ENCODE measurements at regions not wholly inside any gene's neighbourhood (a gene's known extent, or its start where the extent isn't known, plus 50 kb on each side); places are given as distances from the start of the nearest gene placed in this dataset.

GRCh38 chr7:119561751-119562150 is 711.2 kb upstream of the KCND2 start:
- BruUV-seq (replicated peaks), result no TSS peak
- no peak for ATAC-seq
- ChIA-PET RAD21 (ENCODE audit: unreplicated experiment) (no interaction called here), CTCF (no interaction called here), POLR2A (no interaction called here), SMC1A (ENCODE audit: uncharacterized antibody, unreplicated experiment) (no interaction called here)
- in situ Hi-C loops (cut with MboI), result no loop called here
- TF ChIP-seq POLR2A (IDR thresholded peaks at IDR 0.05; ENCODE audit: low read depth, low read length), result no peak
- no peak for TF ChIP-seq SIX5 (IDR thresholded peaks at IDR 0.05; ENCODE audit: low read depth, low read length, severe bottlenecking)
- TF ChIP-seq RFX5 (IDR thresholded peaks at IDR 0.05; ENCODE audit: low read depth, low read length), result no peak
- TF ChIP-seq PBX3 (IDR thresholded peaks at IDR 0.05; ENCODE audit: insufficient replicate concordance, low read depth, low read length), result no peak
- TF ChIP-seq ZNF217 (IDR thresholded peaks at IDR 0.05), result no peak
- TF ChIP-seq RB1 (IDR thresholded peaks at IDR 0.05; ENCODE audit: borderline replicate concordance), result no peak
- TF ChIP-seq E2F4 (IDR thresholded peaks at IDR 0.05; ENCODE audit: low read depth, low read length), result no peak
- no peak for TF ChIP-seq CBFB (IDR thresholded peaks at IDR 0.05; ENCODE audit: low read depth)
- TF ChIP-seq ASH2L (IDR thresholded peaks at IDR 0.05; ENCODE audit: borderline replicate concordance, low read depth), result no peak
- TF ChIP-seq YBX1 (IDR thresholded peaks at IDR 0.05), result no peak
- TF ChIP-seq BCL11A (IDR thresholded peaks at IDR 0.05; ENCODE audit: low read depth, low read length), result no peak
- TF ChIP-seq, protein P1, sequence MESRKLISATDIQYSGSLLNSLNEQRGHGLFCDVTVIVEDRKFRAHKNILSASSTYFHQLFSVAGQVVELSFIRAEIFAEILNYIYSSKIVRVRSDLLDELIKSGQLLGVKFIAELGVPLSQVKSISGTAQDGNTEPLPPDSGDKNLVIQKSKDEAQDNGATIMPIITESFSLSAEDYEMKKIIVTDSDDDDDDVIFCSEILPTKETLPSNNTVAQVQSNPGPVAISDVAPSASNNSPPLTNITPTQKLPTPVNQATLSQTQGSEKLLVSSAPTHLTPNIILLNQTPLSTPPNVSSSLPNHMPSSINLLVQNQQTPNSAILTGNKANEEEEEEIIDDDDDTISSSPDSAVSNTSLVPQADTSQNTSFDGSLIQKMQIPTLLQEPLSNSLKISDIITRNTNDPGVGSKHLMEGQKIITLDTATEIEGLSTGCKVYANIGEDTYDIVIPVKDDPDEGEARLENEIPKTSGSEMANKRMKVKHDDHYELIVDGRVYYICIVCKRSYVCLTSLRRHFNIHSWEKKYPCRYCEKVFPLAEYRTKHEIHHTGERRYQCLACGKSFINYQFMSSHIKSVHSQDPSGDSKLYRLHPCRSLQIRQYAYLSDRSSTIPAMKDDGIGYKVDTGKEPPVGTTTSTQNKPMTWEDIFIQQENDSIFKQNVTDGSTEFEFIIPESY (IDR thresholded peaks at IDR 0.05), result no peak
- TF ChIP-seq EGR1 (IDR thresholded peaks at IDR 0.05; ENCODE audit: borderline replicate concordance in 1 of 2, low read depth in 2 of 2, low read length in 2 of 2), result no peak
- TF ChIP-seq IRF4 (IDR thresholded peaks at IDR 0.05; ENCODE audit: low read depth, low read length), result no peak
- TF ChIP-seq BHLHE40 (IDR thresholded peaks at IDR 0.05; ENCODE audit: borderline replicate concordance in 1 of 2, low read depth in 2 of 2, low read length in 1 of 2), result no peak
- no peak for TF ChIP-seq NRF1 (conservative IDR thresholded peaks at IDR 0.05; ENCODE audit: low read depth, low read length)
- TF ChIP-seq POU2F2 (IDR thresholded peaks at IDR 0.05; ENCODE audit: borderline replicate concordance, low read depth, low read length), result no peak
- H3K4me3 ChIP-seq, result no peak overlapping the region
- WGBS (ENCODE audit: insufficient coverage, insufficient replicate concordance, low lambda C conversion rate, missing lambda C conversion rate), result 12% methylated on average over 2 of the region's 2 CpGs
- no peaks in the 10 kb centered on the region for H4K20me1 ChIP-seq (ENCODE audit: control insufficient read depth, insufficient read depth)
- H3K9ac ChIP-seq (ENCODE audit: control insufficient read depth, insufficient read depth, low read length), result no peak overlapping the region
- no peaks in the 10 kb centered on the region for H3K79me2 ChIP-seq (ENCODE audit: control insufficient read depth, insufficient read depth, low read length)
- intact Hi-C loops (cut with micrococcal nuclease; ENCODE audit: unreplicated experiment), result no loop called here
- DNase-seq (ENCODE audit: low read depth, low spot score), result no peak
- H3K36me3 ChIP-seq (ENCODE audit: control insufficient read depth in 2 of 2, insufficient read depth in 2 of 2, low read length in 1 of 2), result no peaks in the 10 kb centered on the region
- H3K27me3 ChIP-seq (replicated peaks in 1 of 2; ENCODE audit: control insufficient read depth in 2 of 2, insufficient read depth in 2 of 2, low read length in 1 of 2), result no peaks in the 10 kb centered on the region
- no peak overlapping the region for H3K27ac ChIP-seq (ENCODE audit: control insufficient read depth, insufficient read depth)
- no peak overlapping the region for H2AFZ ChIP-seq (ENCODE audit: control insufficient read depth, low read depth, low read length)
- H3K9me3 ChIP-seq (replicated peaks; ENCODE audit: control insufficient read depth, insufficient read depth, low read length), result no peaks in the 10 kb centered on the region
- no peak overlapping the region for H3K4me2 ChIP-seq (ENCODE audit: control insufficient read depth, insufficient read depth)
- no peaks in the 10 kb centered on the region for H3K4me1 ChIP-seq (ENCODE audit: control insufficient read depth, insufficient read depth, low read length)
- FAIRE-seq, result no peak
